ENCODE measurements at regions not wholly inside any gene's neighbourhood (a gene's known extent, or its start where the extent isn't known, plus 50 kb on each side); places are given as distances from the start of the nearest gene placed in this dataset.

DNA sequence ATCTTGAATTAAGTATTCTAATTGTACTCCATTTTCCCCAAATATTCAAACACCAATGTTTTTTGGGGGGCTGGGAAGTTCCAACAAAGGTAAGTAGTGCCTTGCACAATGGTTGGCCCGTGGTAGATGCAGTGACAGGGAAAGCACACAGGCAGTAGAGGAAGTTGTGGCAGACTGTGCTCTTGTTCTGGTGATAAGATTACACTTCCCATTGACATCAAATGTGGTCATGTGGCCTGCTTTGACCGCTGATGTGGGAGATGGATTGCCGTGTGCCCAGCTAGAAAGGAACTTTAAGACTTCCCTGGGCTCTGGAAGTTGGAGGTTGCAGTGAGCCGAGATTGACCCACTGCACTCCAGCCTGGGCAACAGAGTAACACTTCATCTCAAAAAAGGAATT, 223.8 kb downstream of the VRK1 start:
- ChIA-PET CTCF (no interaction called here), POLR2A (no interaction called here)
- H3K4me3 Mint-ChIP-seq: no peak overlapping the region
- TF ChIP-seq, protein P1, sequence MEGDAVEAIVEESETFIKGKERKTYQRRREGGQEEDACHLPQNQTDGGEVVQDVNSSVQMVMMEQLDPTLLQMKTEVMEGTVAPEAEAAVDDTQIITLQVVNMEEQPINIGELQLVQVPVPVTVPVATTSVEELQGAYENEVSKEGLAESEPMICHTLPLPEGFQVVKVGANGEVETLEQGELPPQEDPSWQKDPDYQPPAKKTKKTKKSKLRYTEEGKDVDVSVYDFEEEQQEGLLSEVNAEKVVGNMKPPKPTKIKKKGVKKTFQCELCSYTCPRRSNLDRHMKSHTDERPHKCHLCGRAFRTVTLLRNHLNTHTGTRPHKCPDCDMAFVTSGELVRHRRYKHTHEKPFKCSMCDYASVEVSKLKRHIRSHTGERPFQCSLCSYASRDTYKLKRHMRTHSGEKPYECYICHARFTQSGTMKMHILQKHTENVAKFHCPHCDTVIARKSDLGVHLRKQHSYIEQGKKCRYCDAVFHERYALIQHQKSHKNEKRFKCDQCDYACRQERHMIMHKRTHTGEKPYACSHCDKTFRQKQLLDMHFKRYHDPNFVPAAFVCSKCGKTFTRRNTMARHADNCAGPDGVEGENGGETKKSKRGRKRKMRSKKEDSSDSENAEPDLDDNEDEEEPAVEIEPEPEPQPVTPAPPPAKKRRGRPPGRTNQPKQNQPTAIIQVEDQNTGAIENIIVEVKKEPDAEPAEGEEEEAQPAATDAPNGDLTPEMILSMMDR (IDR thresholded peaks at IDR 0.05): no peak
- DNase-seq: no peak
- H3K27ac Mint-ChIP-seq: no peak overlapping the region
- H3K27me3 Mint-ChIP-seq: peaks cover 25% of the 10 kb centered on the region
- H3K9me3 Mint-ChIP-seq: peaks cover 3% of the 10 kb centered on the region
- no peak for ATAC-seq (ENCODE audit: low read depth)
- H3K36me3 Mint-ChIP-seq (ENCODE audit: low read depth): no peaks in the 10 kb centered on the region
- intact Hi-C loops (cut with micrococcal nuclease): no loop called here
- peaks cover 13% of the 10 kb centered on the region for H3K4me1 Mint-ChIP-seq

DNA sequence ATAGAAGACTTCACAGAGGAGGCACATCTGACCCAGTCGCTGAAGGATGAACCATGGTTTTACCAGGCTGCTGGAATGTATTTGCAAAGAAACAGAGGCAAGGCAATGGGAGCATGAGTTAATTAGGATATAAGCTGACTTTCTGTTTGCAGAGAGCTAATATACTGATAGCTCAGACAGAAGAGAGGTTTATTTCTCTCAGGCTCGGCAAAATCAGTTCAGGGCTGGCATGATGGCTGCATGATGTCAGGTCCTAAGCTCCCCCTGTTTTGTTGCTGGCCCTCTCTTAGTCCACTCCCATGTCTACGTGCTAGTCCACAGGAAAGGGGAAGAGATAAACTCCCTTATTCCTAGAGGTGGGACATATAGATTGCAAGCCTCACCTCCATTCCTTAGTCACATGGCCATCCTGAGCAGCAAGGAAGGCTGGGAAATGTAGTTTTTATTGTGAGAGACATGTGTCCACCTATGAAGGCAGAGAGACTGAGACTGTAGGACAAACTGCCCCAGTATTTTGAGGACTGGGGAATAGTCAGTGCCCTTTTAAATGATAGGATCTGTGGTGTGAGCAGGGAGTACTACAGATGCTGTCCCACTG, 224.5 kb downstream of the VRK1 start:
- ATAC-seq (ENCODE audit: low read depth): no peak
- intact Hi-C loops (cut with micrococcal nuclease): no loop called here
- Mint-ChIP-seq H3K4me1 (peaks cover 15% of the 10 kb centered on the region), H3K4me3 (no peak overlapping the region), H3K27me3 (peaks cover 25% of the 10 kb centered on the region), H3K27ac (no peak overlapping the region), H3K36me3 (ENCODE audit: low read depth) (no peaks in the 10 kb centered on the region), H3K9me3 (peaks cover 3% of the 10 kb centered on the region)
- ChIA-PET POLR2A (no interaction called here), CTCF (no interaction called here)
- DNase-seq: no peak
- TF ChIP-seq, protein P1 (IDR thresholded peaks at IDR 0.05): no peak

DNA sequence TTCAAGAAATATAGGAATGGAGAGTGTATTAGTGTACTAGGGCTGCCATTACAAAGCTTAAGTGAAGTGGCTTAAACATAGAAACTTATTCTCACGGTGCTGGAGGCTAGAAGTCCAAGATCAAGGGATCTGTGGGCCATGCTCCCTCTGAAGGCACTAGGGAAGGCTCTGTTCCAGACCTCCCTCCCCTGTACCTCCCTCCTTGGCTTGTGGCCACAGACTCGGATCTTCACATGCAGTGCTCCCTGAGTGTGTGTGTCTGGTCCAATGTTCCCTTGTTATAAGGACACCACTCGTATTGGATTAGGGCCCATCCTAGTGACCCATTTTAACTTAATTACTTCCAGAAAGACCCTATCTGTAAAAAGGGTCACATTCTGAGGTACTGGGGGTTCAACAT, 225.6 kb downstream of the VRK1 start:
- no peak overlapping the region for H3K27ac Mint-ChIP-seq
- DNase-seq: no peak
- POLR2A ChIA-PET: no interaction called here
- peaks cover 27% of the 10 kb centered on the region for H3K27me3 Mint-ChIP-seq
- intact Hi-C loops (cut with micrococcal nuclease): no loop called here
- CTCF ChIA-PET: no interaction called here
- no peak for ATAC-seq (ENCODE audit: low read depth)
- no peaks in the 10 kb centered on the region for H3K36me3 Mint-ChIP-seq (ENCODE audit: low read depth)
- no peaks in the 10 kb centered on the region for H3K9me3 Mint-ChIP-seq
- H3K4me3 Mint-ChIP-seq: no peak overlapping the region
- H3K4me1 Mint-ChIP-seq: peaks cover 15% of the 10 kb centered on the region
- TF ChIP-seq, protein P1 (IDR thresholded peaks at IDR 0.05): no peak

GRCh38 chr14:97023871-97024270, 226.7 kb downstream of the VRK1 start:
- Mint-ChIP-seq H3K4me1 (peaks cover 15% of the 10 kb centered on the region), H3K36me3 (ENCODE audit: low read depth) (no peaks in the 10 kb centered on the region), H3K9me3 (no peaks in the 10 kb centered on the region), H3K27ac (no peak overlapping the region), H3K27me3 (peaks cover 20% of the 10 kb centered on the region), H3K4me3 (no peak overlapping the region)
- TF ChIP-seq, protein P1 (IDR thresholded peaks at IDR 0.05): no peak
- ATAC-seq (ENCODE audit: low read depth) (no peak), DNase-seq (no peak)
- CTCF ChIA-PET: no interaction called here
- intact Hi-C loops (cut with micrococcal nuclease): no loop called here
- POLR2A ChIA-PET: no interaction called here

DNA sequence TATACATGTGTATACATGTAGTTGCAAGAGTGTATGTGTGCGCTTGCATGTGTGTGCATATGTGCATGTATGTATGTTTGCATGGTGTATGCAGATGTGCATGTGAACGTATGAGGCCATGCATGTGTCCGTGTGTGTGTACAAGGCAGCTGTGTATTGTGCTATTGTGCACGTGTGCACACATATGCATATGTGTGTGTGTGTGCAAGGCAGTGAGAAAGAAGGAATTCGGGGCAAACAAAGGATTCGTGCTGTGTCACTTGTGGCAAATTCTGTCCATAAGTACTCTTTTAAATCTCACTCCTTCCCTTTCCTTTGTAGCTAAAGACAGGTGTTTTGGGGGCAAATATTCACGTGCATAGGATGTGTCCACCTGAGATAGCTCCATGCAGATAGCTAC, 227.1 kb downstream of the VRK1 start:
- DNase-seq: no peak
- no peak for ATAC-seq (ENCODE audit: low read depth)

More for the DNA sequence above, 227.1 kb downstream of the VRK1 start:
- CTCF ChIA-PET: no interaction called here
- Mint-ChIP-seq H3K9me3 (no peaks in the 10 kb centered on the region), H3K36me3 (ENCODE audit: low read depth) (no peaks in the 10 kb centered on the region), H3K4me3 (no peak overlapping the region), H3K27ac (no peak overlapping the region), H3K27me3 (peaks cover 20% of the 10 kb centered on the region), H3K4me1 (peaks cover 15% of the 10 kb centered on the region)
- TF ChIP-seq, protein P1 (IDR thresholded peaks at IDR 0.05): no peak
- POLR2A ChIA-PET: no interaction called here
- intact Hi-C loops (cut with micrococcal nuclease): no loop called here

All from activated B cell treated with CpG ODN at 0.5 μM for 24 hours (primary cell).